Right ventricle myocardium inferior (tissue), 1 donor: ENCODE measurements at regions not wholly inside any gene's neighbourhood (a gene's known extent, or its start where the extent isn't known, plus 50 kb on each side); places are given as distances from the start of the nearest gene placed in this dataset.
"Not testable (repeated sequence)": the region's sequence is repeated elsewhere in the genome, so short reads cannot be mapped to it uniquely, and the experiment has no call there.

Source experiments
- ATAC-seq: fragments of 200-7000 bp; cut with Tn5 transposase; one replicate; pipeline ENCODE4 v1.9.1; 2020; ENCODE audit warnings: mild to moderate bottlenecking, moderate library complexity
- DNase-seq: peaks from one replicate; pipeline ENCODE4 v3.0.0; 2021; ENCODE audit errors: missing footprints
- intact Hi-C: fragments of 100-400 bp; cut with DNase I; formaldehyde crosslinking; loops from one replicate; pipeline ENCODE4 v1.11.0; 2022
- donor health status: DM: no; HTN: yes; CAD: no; lungs with severe emphysema.

DNA sequence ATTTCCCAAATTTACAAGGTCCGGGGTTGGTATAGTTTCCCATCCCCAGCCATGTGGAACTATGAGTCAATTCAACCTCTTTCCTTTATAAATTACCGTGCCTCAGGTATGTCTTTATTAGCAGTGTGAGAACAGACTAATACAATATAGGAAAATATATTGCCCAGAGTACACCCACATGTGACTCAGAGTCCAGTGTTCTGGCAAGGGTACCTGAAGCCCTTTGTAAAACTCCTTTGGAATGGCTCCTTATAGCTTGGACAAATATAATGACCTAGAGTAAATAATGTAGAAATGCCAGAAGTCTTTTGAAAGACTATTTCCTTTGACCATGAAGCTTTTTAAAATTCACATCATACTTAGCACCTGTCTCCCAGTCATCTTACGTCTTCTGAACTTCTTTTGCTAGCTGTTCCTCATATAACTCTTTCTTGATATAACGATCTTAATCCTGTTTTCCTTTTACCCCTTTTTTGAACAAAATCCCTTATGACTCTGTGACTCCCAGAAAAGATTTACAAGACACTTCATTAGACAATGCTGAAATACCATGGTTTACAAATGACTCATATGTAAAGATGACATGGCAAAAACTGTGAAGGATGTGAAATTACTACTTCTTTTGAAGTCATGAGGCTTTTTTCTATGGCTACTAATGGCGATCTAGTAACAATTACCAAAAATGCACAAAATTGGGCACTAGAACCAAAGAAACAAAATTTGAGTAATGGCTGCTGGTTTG, 408.9 kb downstream of the NAP1L3 start:
- no peak for DNase-seq
- ATAC-seq = no peak
- intact Hi-C loops = no loop called here

- no peak for DNase-seq
- intact Hi-C loops = no loop called here
- ATAC-seq = no peak
Observed at GRCh38 chrX:93259029-93259428, 414.3 kb downstream of the NAP1L3 start.

GRCh38 chrX:93242897-93243296, 430.5 kb downstream of the NAP1L3 start:
- intact Hi-C loops = no loop called here
- no peak for DNase-seq
- no peak for ATAC-seq

- peak; percentile 37 for DNase-seq
- intact Hi-C loops, ATAC-seq: not testable (repeated sequence)
Observed at GRCh38 chrX:93235494-93236256, 437.7 kb downstream of the NAP1L3 start.

DNA sequence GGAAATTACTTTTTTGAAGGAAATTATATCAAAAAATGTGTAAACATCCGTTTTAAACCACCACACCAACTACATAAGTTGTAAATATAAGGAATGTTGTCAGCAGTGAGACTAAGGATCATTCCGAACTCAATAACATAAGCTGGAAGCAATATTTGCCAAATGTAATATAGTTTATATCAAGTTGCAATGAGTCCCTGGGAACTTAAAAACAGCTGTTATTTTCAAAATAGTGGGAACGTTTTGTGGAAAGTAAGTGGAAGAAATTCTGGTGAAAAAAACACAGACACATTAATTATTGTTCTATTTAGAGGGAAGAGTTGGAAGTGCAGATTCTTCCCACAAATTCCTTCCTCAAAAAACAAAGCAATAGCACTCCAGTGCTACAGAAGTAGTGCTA, 444.3 kb downstream of the NAP1L3 start:
- no peak for DNase-seq
- intact Hi-C loops = no loop called here
- ATAC-seq = no peak
